ENCODE measurements at regions not wholly inside any gene's neighbourhood (a gene's known extent, or its start where the extent isn't known, plus 50 kb on each side); places are given as distances from the start of the nearest gene placed in this dataset.
"Not testable (repeated sequence)": the region's sequence is repeated elsewhere in the genome, so short reads cannot be mapped to it uniquely, and the experiment has no call there.

GRCh38 chr4:138790706-138791340 lies 224.8 kb upstream of the NOCT start:
- ATAC-seq, result no peak

GRCh38 chr4:138789796-138790195 lies 225.8 kb upstream of the NOCT start:
- no peak for ATAC-seq

DNA sequence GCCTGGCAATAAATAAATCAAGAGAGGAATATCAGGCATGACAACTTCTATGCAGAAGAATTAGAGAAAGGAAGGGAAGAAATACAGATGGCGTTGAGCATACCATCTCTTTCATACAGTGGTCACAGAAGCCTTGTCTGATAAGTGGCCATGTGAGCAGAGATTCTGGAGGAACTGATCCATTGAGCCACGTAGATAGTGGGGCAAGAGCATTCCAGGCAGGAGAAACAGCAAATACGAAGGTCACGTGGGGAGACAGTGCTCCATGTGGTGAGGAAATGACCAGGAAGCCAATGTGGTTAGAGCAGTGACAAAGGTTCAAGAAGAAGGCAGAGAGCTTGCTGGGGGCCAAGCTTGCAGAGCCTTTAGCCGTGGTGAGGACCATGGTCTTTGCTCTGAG lies 226.7 kb upstream of the NOCT start:
- ATAC-seq, result no peak

DNA sequence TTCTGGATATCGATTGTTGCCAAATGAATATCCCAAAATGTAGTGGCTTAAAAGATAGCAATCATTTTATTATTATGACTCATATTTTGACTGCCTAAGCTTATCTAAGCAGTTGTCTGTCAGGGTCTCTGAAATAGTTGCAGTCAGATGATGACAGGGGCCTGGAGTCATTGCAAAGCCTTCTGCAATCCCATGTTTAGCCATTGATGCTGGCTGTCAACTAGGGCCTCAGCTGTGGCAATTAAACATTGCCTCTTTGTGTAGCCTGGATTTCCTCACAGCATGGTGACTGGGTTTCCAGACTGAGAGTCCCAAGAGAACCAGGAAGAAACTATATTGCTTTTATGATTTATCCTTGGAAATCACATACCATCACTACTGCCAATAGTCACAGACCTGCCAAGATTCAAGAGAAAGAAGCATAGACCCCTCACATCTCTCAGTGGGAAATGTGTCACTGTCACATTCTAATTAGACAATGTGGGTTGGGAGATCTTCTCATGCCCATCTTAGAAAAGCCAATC lies 227.3 kb upstream of the NOCT start:
- ATAC-seq, result no peak

- ATAC-seq, result not testable (repeated sequence)
Measured at GRCh38 chr4:138779761-138780160, 235.8 kb upstream of the NOCT start.

- ATAC-seq, result no peak
Measured at GRCh38 chr4:138775890-138776289, 239.7 kb upstream of the NOCT start.

DNA sequence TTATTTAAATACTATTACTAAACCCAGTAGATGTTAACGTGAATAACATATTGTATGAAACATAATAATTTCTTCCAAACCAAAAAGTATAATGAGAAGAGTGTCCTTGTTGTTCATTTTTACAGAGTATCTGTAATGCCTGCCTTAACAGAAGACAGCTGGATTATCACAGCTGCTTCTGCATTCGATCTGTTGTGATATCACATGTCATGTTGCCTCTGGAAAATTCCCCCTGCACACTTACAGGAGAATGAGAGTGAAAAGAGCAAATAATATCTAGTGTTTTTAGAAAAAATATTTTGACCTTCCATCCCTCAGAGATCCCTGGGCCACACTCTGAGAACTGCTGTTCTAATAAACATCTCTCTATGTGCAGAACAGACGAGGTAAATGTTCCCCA lies 240.1 kb upstream of the NOCT start:
- ATAC-seq, result no peak

DNA sequence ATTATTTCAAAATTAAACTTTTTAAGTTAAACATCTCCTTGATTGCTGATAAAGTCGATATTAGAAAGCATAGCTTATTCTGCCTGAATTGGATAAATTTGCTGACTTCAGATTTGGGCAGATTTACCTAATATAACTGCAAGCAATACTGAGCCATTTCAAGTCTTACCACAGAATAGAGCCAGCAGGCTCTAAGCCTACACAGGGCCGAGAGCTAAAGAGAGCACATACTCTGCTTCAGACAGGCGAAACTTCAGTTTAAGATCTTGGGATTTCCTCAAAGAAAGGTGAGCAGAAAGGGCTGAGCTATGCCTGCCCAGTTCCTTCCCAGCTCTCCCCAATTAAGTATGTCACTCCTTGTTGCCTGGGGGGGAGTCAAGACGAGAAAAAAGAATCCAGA lies 240.6 kb upstream of the NOCT start:
- no peak for ATAC-seq

DNA sequence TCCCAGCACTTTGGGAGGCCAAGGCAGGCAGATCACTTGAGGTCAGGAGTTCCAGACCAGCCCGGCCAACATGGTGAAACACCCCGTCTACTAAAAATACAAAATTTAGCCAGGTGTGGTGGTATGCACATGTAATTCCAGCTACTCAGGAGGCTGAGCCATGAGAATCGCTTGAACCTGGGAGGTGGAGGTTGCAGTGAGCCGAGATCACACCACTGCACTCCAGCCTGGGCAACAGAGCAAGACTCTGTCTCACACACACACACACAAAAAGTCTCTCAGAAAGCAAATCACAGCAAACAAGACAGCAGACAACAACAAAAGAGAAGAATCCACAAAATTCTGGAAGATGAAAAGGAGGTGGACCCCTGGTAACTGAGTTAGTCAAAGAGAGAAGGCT lies 241.5 kb upstream of the NOCT start:
- ATAC-seq, result not testable (repeated sequence)

DNA sequence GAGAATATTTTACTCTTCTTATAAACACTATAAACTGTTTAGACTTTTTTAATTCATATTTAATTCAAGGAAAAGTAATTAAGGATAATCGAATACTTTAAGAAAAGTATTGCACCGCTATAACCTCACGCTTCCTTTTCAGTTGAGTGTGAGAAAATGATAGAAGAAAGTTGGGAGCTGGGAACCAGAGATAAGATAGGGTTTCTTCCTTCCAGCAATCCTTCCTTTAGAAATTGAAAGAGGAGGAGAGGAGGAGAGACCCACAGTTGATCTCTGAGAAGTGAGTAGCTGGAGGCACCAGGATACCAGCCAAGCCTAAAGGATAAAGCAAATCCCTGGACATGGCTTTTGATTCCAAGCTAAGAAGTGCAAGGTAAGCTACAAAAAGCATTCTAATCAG lies 242.3 kb upstream of the NOCT start:
- no peak for ATAC-seq

GRCh38 chr4:138772366-138772765 lies 243.2 kb upstream of the NOCT start:
- ATAC-seq, result no peak

DNA sequence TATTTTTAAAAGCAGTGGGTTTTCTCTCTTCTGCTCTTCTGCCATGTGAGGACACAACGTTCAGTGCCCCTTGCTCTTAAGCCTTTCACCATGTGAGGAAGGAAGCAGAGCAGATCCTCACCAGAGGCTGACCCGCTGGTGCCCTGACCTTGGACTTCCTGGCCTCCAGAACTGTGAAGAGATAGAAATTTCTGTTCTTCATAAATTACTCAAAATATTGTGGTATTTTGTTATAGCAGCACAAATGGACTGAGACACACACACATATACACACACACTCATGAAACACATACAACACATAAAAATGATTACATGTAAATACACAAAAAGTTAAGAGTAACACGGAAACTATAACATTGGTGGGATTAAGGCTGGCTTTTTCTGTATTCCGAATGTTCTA lies 244.8 kb upstream of the NOCT start:
- ATAC-seq, result no peak

GRCh38 chr4:138766332-138766731 lies 249.2 kb upstream of the NOCT start:
- ATAC-seq, result no peak

DNA sequence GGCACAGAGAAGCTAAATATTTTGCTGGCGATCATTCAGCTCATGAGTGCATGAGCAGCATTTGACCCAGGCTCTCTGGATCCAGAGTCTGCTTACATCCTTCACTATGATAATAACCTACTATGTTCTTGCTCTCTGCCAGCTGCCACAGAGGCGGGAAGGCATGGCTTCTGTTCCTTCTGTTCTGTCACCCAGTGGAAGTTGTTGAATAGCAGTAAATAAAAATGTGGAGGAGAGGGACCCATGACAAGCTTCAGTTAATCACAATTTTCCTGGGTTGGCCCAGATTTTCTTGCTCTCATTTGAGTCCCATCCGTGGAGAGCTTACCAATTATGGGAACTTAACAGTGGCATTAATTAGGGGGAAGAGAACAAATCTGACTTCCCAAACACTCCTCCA lies 250.1 kb upstream of the NOCT start:
- no peak for ATAC-seq

- ATAC-seq, result no peak
Measured at GRCh38 chr4:138761638-138762220, 253.9 kb upstream of the NOCT start.

DNA sequence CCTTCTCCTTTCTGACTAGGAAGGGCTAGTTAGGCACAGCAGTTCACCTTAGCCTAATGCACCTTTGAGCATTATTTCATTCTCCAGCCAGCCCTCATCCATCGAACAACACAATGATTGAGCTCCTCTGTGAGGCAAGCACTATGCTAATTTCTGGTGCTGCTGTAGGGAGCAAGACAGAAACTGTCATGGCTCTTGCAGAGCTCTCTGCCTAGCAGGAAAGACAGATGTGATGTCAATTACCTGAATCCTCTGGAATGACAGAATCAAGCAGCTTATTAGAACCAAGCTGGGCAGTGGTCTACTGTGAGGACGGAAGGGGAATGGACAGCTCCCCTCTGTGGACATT lies 256.1 kb upstream of the NOCT start:
- no peak for ATAC-seq

DNA sequence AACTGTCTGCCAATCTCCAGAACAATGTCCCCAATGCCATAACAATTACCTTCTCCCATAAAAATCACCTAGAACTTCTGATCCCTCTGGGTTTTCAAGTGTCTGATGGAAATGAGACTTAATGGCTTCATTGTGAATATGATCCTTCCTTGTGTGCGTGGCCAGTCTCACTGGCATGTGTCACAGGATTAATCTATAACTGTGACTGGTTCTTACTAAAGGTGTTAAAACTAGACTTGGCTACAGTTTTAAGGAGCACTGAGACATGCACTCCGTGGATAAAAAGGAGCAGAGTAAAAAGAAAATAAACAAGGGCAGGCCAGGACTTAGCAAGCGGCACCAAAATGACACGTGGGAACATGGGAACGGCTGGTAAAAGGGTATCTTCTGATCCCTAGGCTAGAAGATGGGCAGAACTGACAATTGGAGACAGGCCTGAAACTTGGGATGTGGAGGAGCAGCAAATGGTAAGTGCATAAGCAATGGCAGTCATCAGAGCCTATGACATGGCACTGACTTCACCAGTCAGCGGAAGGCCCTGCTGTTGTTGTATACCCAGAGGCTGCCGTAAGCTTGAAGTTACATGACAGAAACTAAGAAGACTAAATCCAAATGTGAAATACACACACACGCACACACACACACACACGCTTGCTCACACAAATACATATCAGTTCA lies 256.6 kb upstream of the NOCT start:
- ATAC-seq, result no peak

- ATAC-seq, result no peak
Measured at GRCh38 chr4:138758196-138758595, 257.4 kb upstream of the NOCT start.

DNA sequence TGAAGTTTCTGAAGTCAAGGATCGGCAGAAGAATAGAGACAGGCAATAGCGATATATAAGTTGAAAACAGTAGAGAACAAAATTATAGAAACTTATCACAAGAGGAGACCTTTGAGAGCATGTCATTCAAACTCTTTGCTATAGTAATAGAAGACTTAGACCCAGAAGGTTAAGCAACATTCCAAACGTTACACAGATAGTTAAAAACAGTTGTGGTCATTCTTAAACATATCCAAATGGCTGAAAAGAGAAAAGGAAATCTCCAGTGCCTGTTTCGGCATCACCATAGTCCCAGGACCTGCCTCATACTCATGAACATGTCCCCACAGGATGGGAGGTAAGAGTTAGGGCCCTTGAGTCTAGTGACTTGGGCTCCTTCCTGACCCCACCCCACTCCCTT lies 258.1 kb upstream of the NOCT start:
- ATAC-seq, result no peak

DNA sequence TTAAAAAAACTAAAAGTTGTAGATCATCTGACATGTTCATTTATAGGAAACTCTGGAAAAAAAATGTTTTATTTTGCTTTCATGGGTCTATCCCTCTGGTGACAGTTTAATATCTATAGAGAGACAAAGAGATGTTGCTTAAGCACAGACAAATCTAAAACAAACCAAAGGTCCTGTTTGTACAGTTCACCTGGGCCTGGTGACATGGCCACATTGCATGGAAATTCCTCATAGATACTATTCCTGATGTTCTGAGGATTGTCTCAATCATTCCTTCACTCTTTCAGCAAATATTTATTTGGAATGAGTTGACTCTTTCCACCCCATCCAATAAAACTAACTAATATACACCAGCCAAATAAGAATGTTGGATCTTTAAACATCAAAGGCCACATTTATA lies 259.1 kb upstream of the NOCT start:
- ATAC-seq, result no peak

- ATAC-seq, result no peak
Measured at GRCh38 chr4:138751309-138751708, 264.3 kb upstream of the NOCT start.

DNA sequence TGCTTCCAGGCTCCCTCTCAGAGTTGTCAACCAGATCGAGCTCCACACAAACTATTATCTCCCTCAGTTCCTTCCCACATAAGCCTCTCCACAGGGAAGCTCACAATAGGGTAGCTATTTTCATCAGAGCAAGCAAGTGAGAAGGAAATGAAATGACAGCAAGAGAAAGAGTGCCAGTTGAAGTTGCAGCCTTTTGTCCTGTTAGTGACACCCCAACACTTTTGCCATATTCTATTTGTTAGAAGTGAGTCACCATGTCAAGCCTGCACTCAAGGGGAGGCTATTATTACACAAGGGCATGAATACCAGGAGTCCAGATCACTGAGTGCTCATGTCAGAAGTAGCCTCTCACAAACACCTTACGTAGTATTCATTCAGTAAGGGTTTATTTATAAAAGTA lies 266.3 kb upstream of the NOCT start:
- ATAC-seq, result no peak

DNA sequence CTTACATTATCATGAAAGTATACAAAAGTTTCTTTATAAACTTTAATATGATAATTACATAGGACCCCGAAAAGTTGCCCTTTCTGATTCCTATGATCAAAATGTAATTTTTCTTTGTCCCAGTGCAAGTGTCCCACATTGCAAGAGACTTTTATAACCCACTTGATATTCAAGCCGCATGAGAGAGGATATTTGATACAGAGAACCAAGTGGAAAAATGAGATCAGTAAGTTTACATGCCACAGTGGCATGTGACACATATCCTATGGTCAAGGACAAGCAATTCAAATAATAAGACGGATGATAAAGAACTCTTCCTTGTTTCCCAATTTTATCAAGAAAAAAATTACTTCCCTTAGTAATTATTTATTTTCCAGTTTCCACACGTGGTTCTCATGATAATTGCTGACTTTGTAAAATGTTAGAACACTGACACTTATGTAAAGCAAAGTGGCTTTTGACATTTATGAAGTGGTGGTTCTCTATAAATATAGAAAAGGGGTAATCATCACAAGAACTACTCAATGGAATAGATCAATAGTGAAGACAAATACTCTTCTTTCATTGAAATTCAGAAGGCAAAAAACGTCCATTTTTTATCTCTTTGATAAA lies 273.7 kb upstream of the NOCT start:
- no peak for ATAC-seq

All from activated CD4-positive, CD25-positive, alpha-beta regulatory T cell treated with anti-CD3 and anti-CD28 coated beads, Interleukin-2, amount 50 U/mL, for 24 hours (primary cell).